HG02970 (cell line): ENCODE measurements at regions not wholly inside any gene's neighbourhood (a gene's known extent, or its start where the extent isn't known, plus 50 kb on each side); places are given as distances from the start of the nearest gene placed in this dataset.

Experiments
- ATAC-seq: cut with Tn5 transposase; IDR thresholded peaks from one replicate; pipeline ENCODE4 v1.9.1; 2021; ENCODE audit warnings: mild to moderate bottlenecking, moderate library complexity, moderate number of reproducible peaks; ENCODE audit not compliant: unreplicated experiment, low FRiP score

GRCh38 chr13:107025991-107026390 lies 458.1 kb upstream of the ARGLU1 start:
- no peak for ATAC-seq

GRCh38 chr13:107023335-107023734 lies 455.4 kb upstream of the ARGLU1 start:
- ATAC-seq: no peak

GRCh38 chr13:107020393-107020792 lies 452.5 kb upstream of the ARGLU1 start:
- no peak for ATAC-seq

GRCh38 chr13:107018285-107018684 lies 450.3 kb upstream of the ARGLU1 start:
- ATAC-seq: no peak

- ATAC-seq: no peak
Observed at GRCh38 chr13:107006661-107007060, 438.7 kb upstream of the ARGLU1 start.

GRCh38 chr13:107005577-107005976 lies 437.6 kb upstream of the ARGLU1 start:
- no peak for ATAC-seq

- no peak for ATAC-seq
Observed at GRCh38 chr13:107003911-107004310, 436.0 kb upstream of the ARGLU1 start.

GRCh38 chr13:106998664-106999063 lies 430.7 kb upstream of the ARGLU1 start:
- ATAC-seq: no peak

GRCh38 chr13:106997696-106998095 lies 429.8 kb upstream of the ARGLU1 start:
- ATAC-seq: no peak

GRCh38 chr13:106996867-106997618 lies 429.1 kb upstream of the ARGLU1 start:
- ATAC-seq: no peak

GRCh38 chr13:106990594-106990993 lies 422.7 kb upstream of the ARGLU1 start:
- ATAC-seq: no peak

- no peak for ATAC-seq
Observed at GRCh38 chr13:106989876-106990275, 421.9 kb upstream of the ARGLU1 start.

- no peak for ATAC-seq
Observed at GRCh38 chr13:106987427-106987785, 419.5 kb upstream of the ARGLU1 start.

GRCh38 chr13:106986687-106987426 lies 418.9 kb upstream of the ARGLU1 start:
- ATAC-seq: no peak

- no peak for ATAC-seq
Observed at GRCh38 chr13:106986033-106986484, 418.1 kb upstream of the ARGLU1 start.

- no peak for ATAC-seq
Observed at GRCh38 chr13:106985481-106985880, 417.5 kb upstream of the ARGLU1 start.

GRCh38 chr13:106981051-106981450 lies 413.1 kb upstream of the ARGLU1 start:
- ATAC-seq: no peak

GRCh38 chr13:106967391-106967790 lies 399.5 kb upstream of the ARGLU1 start:
- no peak for ATAC-seq

GRCh38 chr13:106963151-106963550 lies 395.2 kb upstream of the ARGLU1 start:
- no peak for ATAC-seq

- ATAC-seq: no peak
Observed at GRCh38 chr13:106961651-106962050, 393.7 kb upstream of the ARGLU1 start.

- no peak for ATAC-seq
Observed at GRCh38 chr13:106961216-106961615, 393.3 kb upstream of the ARGLU1 start.

- ATAC-seq: no peak
Observed at GRCh38 chr13:106958621-106959048, 390.7 kb upstream of the ARGLU1 start.
